ENCODE measurements at regions not wholly inside any gene's neighbourhood (a gene's known extent, or its start where the extent isn't known, plus 50 kb on each side); places are given as distances from the start of the nearest gene placed in this dataset.

- Histone ChIP-seq H2AFZ (ENCODE audit: insufficient read depth, low read depth, low read length, poor library complexity, severe bottlenecking) (no peak overlapping the region), H3K27ac (ENCODE audit: low read length in 2 of 2) (no peak overlapping the region), H3K36me3 (replicated peaks in 1 of 2; ENCODE audit: control extremely low read depth in 1 of 2, control insufficient read depth in 1 of 2, extremely low read depth in 1 of 2, insufficient read depth in 2 of 2, low read length in 1 of 2) (no peaks in the 10 kb centered on the region), H3K9ac (ENCODE audit: low read length) (no peak overlapping the region), H3K4me2 (replicated peaks; ENCODE audit: low read depth, low read length, poor library complexity, severe bottlenecking) (no peak overlapping the region), H3K4me1 (ENCODE audit: control insufficient read depth in 2 of 2, insufficient read depth in 2 of 2, low read length in 2 of 2) (no peaks in the 10 kb centered on the region), H3K9me3 (ENCODE audit: control extremely low read depth in 1 of 3, control insufficient read depth in 2 of 3, insufficient read depth in 1 of 3, low read length in 2 of 3) (peaks cover 1 to 17% (median 12%) of the 10 kb centered on the region in 3 donors), H4K20me1 (ENCODE audit: control insufficient read depth, insufficient read depth, low read length, poor library complexity, severe bottlenecking) (no peaks in the 10 kb centered on the region), H3K27me3 (replicated peaks in 1 of 4; ENCODE audit: control extremely low read depth in 1 of 4, control insufficient read depth in 3 of 4, insufficient read depth in 4 of 4, low read length in 3 of 4) (no peaks in the 10 kb centered on the region), H3K79me2 (ENCODE audit: control insufficient read depth, insufficient read depth, low read length) (no peaks in the 10 kb centered on the region), H3K4me3 (ENCODE audit: control extremely low read depth in 1 of 5, extremely low read depth in 1 of 5, insufficient read depth in 1 of 5, low read depth in 2 of 5, low read length in 4 of 5) (no peak overlapping the region)
- intact Hi-C loops (cut with micrococcal nuclease): no loop called here
- H3K9me3 Mint-ChIP-seq (ENCODE audit: insufficient read depth): peaks cover 14% of the 10 kb centered on the region
- no peaks in the 10 kb centered on the region for H3K27me3 Mint-ChIP-seq
- ChIA-PET CTCF (no interaction called here), POLR2A (no interaction called here)
- 100% methylated on average over 1 of the region's 2 CpGs for WGBS (ENCODE audit: insufficient coverage)
- TF ChIP-seq EZH2 (IDR thresholded peaks at IDR 0.05; ENCODE audit: borderline replicate concordance, insufficient read depth, low read depth, low read length, poor library complexity, severe bottlenecking): no peak
- no peak for TF ChIP-seq CTCF (IDR thresholded peaks at IDR 0.05)
- no peak for ATAC-seq (ENCODE audit: low read depth)
- DNase-seq: no peak
- H3K4me1 Mint-ChIP-seq: peaks cover 8% of the 10 kb centered on the region
- no peak overlapping the region for H3K4me3 Mint-ChIP-seq
- no peak overlapping the region for H3K27ac Mint-ChIP-seq
These were observed 144.6 kb upstream of the RMP24 start for GRCh38 chr18:35827903-35828275.

GRCh38 chr18:35828591-35828990 is 143.9 kb upstream of the RMP24 start:
- no peaks in the 10 kb centered on the region for H3K4me1 ChIP-seq (ENCODE audit: control insufficient read depth in 2 of 2, insufficient read depth in 2 of 2, low read length in 2 of 2)
- ATAC-seq (ENCODE audit: low read depth) (no peak), DNase-seq (no peak)
- ChIA-PET CTCF (no interaction called here), POLR2A (no interaction called here)
- H3K27me3 ChIP-seq (replicated peaks in 1 of 4; ENCODE audit: control extremely low read depth in 1 of 4, control insufficient read depth in 3 of 4, insufficient read depth in 4 of 4, low read length in 3 of 4): no peaks in the 10 kb centered on the region
- 100% methylated on average over 1 of the region's 2 CpGs for WGBS (ENCODE audit: insufficient coverage)
- H3K4me3 ChIP-seq (ENCODE audit: control extremely low read depth in 1 of 5, extremely low read depth in 1 of 5, insufficient read depth in 1 of 5, low read depth in 2 of 5, low read length in 4 of 5): no peak overlapping the region
- H3K27me3 Mint-ChIP-seq: peaks cover 4% of the 10 kb centered on the region
- H3K9me3 Mint-ChIP-seq (ENCODE audit: insufficient read depth): peaks cover 19% of the 10 kb centered on the region
- no peak overlapping the region for H3K4me2 ChIP-seq (replicated peaks; ENCODE audit: low read depth, low read length, poor library complexity, severe bottlenecking)
- no peaks in the 10 kb centered on the region for H4K20me1 ChIP-seq (ENCODE audit: control insufficient read depth, insufficient read depth, low read length, poor library complexity, severe bottlenecking)
- no peaks in the 10 kb centered on the region for H3K79me2 ChIP-seq (ENCODE audit: control insufficient read depth, insufficient read depth, low read length)
- TF ChIP-seq CTCF (IDR thresholded peaks at IDR 0.05): no peak
- H3K36me3 ChIP-seq (replicated peaks in 1 of 2; ENCODE audit: control extremely low read depth in 1 of 2, control insufficient read depth in 1 of 2, extremely low read depth in 1 of 2, insufficient read depth in 2 of 2, low read length in 1 of 2): no peaks in the 10 kb centered on the region
- H3K4me3 Mint-ChIP-seq: no peak overlapping the region
- no peak overlapping the region for H3K9ac ChIP-seq (ENCODE audit: low read length)
- intact Hi-C loops (cut with micrococcal nuclease): no loop called here
- H2AFZ ChIP-seq (ENCODE audit: insufficient read depth, low read depth, low read length, poor library complexity, severe bottlenecking): no peak overlapping the region
- H3K9me3 ChIP-seq (ENCODE audit: control extremely low read depth in 1 of 3, control insufficient read depth in 2 of 3, insufficient read depth in 1 of 3, low read length in 2 of 3): peaks cover 1 to 23% (median 16%) of the 10 kb centered on the region in 3 donors
- no peak overlapping the region for H3K27ac ChIP-seq (ENCODE audit: low read length in 2 of 2)
- H3K4me1 Mint-ChIP-seq: peaks cover 8% of the 10 kb centered on the region
- no peak overlapping the region for H3K27ac Mint-ChIP-seq

Measured in B cell (primary cell).